ENCODE measurements at regions not wholly inside any gene's neighbourhood (a gene's known extent, or its start where the extent isn't known, plus 50 kb on each side); places are given as distances from the start of the nearest gene placed in this dataset.

DNA sequence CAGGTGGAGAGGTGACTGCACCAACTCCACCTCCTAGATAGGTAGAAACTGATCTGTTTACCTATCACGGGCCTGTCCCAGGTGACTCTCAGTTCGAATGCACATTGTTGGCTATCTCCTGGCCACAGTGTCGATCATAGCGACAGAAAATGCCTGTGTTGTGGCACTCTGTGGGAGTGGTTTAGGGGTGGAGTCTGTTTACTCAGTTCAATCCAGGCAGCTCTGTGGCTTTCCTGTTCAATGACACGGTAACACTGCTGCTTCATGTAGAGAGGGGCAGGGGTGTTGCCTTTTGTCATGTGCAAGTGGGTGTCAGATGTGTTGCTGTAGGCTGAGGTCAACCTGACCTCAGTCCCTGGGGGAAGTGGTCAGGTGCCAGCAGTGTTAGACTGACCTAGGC is 1602.4 kb downstream of the TECRL start:
- H3K27me3 ChIP-seq (replicated peaks; ENCODE audit: insufficient read depth, low read length), result no peaks in the 10 kb centered on the region
- H3K9me3 ChIP-seq (replicated peaks; ENCODE audit: insufficient read depth, low read length), result no peaks in the 10 kb centered on the region
- H3K9me2 ChIP-seq (replicated peaks; ENCODE audit: insufficient read depth, low read length), result no peaks in the 10 kb centered on the region
- H3K9ac ChIP-seq (ENCODE audit: low read length), result no peak overlapping the region
- no peak overlapping the region for H2AFZ ChIP-seq (ENCODE audit: low read length)
- H3K4me2 ChIP-seq (ENCODE audit: low read depth, low read length), result no peak overlapping the region
- TF ChIP-seq, protein P1, sequence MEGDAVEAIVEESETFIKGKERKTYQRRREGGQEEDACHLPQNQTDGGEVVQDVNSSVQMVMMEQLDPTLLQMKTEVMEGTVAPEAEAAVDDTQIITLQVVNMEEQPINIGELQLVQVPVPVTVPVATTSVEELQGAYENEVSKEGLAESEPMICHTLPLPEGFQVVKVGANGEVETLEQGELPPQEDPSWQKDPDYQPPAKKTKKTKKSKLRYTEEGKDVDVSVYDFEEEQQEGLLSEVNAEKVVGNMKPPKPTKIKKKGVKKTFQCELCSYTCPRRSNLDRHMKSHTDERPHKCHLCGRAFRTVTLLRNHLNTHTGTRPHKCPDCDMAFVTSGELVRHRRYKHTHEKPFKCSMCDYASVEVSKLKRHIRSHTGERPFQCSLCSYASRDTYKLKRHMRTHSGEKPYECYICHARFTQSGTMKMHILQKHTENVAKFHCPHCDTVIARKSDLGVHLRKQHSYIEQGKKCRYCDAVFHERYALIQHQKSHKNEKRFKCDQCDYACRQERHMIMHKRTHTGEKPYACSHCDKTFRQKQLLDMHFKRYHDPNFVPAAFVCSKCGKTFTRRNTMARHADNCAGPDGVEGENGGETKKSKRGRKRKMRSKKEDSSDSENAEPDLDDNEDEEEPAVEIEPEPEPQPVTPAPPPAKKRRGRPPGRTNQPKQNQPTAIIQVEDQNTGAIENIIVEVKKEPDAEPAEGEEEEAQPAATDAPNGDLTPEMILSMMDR (IDR thresholded peaks at IDR 0.05; ENCODE audit: low read length), result no peak
- TF ChIP-seq EZH2 (optimal IDR thresholded peaks at IDR 0.05; ENCODE audit: low read depth, low read length), result no peak
- H3K27ac ChIP-seq (ENCODE audit: low read length), result no peak overlapping the region
- no peaks in the 10 kb centered on the region for H4K20me1 ChIP-seq (ENCODE audit: insufficient read depth, low read length)
- DNase-seq, result peak; percentile 37
- H3F3A ChIP-seq (ENCODE audit: insufficient read depth, low read length), result no peaks in the 10 kb centered on the region
- H3K79me2 ChIP-seq (ENCODE audit: low read length), result no peaks in the 10 kb centered on the region
- no peak overlapping the region for H3K4me3 ChIP-seq (ENCODE audit: low read length)
- H3K36me3 ChIP-seq (replicated peaks; ENCODE audit: insufficient read depth, low read length), result no peaks in the 10 kb centered on the region
- H3K4me1 ChIP-seq (ENCODE audit: low read length), result no peaks in the 10 kb centered on the region

DNA sequence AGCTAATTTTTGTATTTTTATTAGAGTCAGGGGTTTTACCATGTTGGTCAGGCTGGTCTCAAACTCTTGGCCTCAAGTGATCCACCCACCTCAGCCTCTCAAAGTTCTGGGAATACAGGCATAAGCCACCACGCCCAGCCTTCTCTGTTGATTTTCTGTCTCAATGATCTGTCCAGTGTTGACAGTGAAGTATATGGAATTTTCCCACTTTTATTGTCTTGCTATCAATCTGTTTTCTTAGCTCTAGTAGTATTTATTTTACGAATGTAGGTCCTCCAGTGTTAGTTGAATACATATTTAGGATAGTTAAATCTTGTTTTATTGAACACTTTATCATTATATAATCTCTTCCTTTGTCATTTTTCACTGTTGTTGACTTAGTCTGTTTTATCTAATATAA is 1603.9 kb downstream of the ADGRL3 start:
- H3K9me2 ChIP-seq (replicated peaks; ENCODE audit: insufficient read depth, low read length), result no peaks in the 10 kb centered on the region
- no peaks in the 10 kb centered on the region for H3K27me3 ChIP-seq (replicated peaks; ENCODE audit: insufficient read depth, low read length)
- no peaks in the 10 kb centered on the region for H3K4me1 ChIP-seq (ENCODE audit: low read length)
- no peaks in the 10 kb centered on the region for H3K36me3 ChIP-seq (replicated peaks; ENCODE audit: insufficient read depth, low read length)
- H3K27ac ChIP-seq (ENCODE audit: low read length), result no peak overlapping the region
- H3K9me3 ChIP-seq (replicated peaks; ENCODE audit: insufficient read depth, low read length), result no peaks in the 10 kb centered on the region
- H3K9ac ChIP-seq (ENCODE audit: low read length), result no peak overlapping the region
- no peak overlapping the region for H3K4me2 ChIP-seq (ENCODE audit: low read depth, low read length)
- H3K79me2 ChIP-seq (ENCODE audit: low read length), result no peaks in the 10 kb centered on the region
- H3K4me3 ChIP-seq (ENCODE audit: low read length), result no peak overlapping the region
- no peak overlapping the region for H2AFZ ChIP-seq (ENCODE audit: low read length)
- no peak for DNase-seq
- no peaks in the 10 kb centered on the region for H3F3A ChIP-seq (ENCODE audit: insufficient read depth, low read length)
- H4K20me1 ChIP-seq (ENCODE audit: insufficient read depth, low read length), result no peaks in the 10 kb centered on the region
- TF ChIP-seq EZH2phosphoT487 (IDR thresholded peaks at IDR 0.05; ENCODE audit: low read length) (no peak), EZH2 (optimal IDR thresholded peaks at IDR 0.05; ENCODE audit: low read depth, low read length) (no peak)
- TF ChIP-seq, protein P1 (IDR thresholded peaks at IDR 0.05; ENCODE audit: low read length), result no peak

GRCh38 chr4:62797221-62797620 is 1597.1 kb downstream of the ADGRL3 start:
- Histone ChIP-seq H3K4me3 (ENCODE audit: low read length) (no peak overlapping the region), H3K4me1 (ENCODE audit: low read length) (no peaks in the 10 kb centered on the region), H3K36me3 (replicated peaks; ENCODE audit: insufficient read depth, low read length) (no peaks in the 10 kb centered on the region), H3F3A (ENCODE audit: insufficient read depth, low read length) (no peaks in the 10 kb centered on the region), H3K9me2 (replicated peaks; ENCODE audit: insufficient read depth, low read length) (no peaks in the 10 kb centered on the region), H3K79me2 (ENCODE audit: low read length) (no peaks in the 10 kb centered on the region), H3K9me3 (replicated peaks; ENCODE audit: insufficient read depth, low read length) (no peaks in the 10 kb centered on the region), H3K9ac (ENCODE audit: low read length) (no peak overlapping the region), H3K4me2 (ENCODE audit: low read depth, low read length) (no peak overlapping the region), H4K20me1 (ENCODE audit: insufficient read depth, low read length) (no peaks in the 10 kb centered on the region), H2AFZ (ENCODE audit: low read length) (no peak overlapping the region), H3K27me3 (replicated peaks; ENCODE audit: insufficient read depth, low read length) (no peaks in the 10 kb centered on the region), H3K27ac (ENCODE audit: low read length) (no peak overlapping the region)
- DNase-seq, result no peak
- TF ChIP-seq, protein P1 (IDR thresholded peaks at IDR 0.05; ENCODE audit: low read length), result no peak
- TF ChIP-seq EZH2 (optimal IDR thresholded peaks at IDR 0.05; ENCODE audit: low read depth, low read length), result no peak
- no peak for TF ChIP-seq EZH2phosphoT487 (IDR thresholded peaks at IDR 0.05; ENCODE audit: low read length)
